NT2/D1 (cell line): ENCODE measurements at regions not wholly inside any gene's neighbourhood (a gene's known extent, or its start where the extent isn't known, plus 50 kb on each side); places are given as distances from the start of the nearest gene placed in this dataset.

Experiments used
- SUZ12 ChIP-seq: IDR thresholded peaks from 2 replicates; pipeline ENCODE4 v1.6.1; 2011; ENCODE audit not compliant: insufficient read length, insufficient read depth; ENCODE audit errors: extremely low read depth
- YY1 ChIP-seq: IDR thresholded peaks from 2 replicates; pipeline ENCODE4 v1.6.1; 2011; ENCODE audit not compliant: insufficient read length, insufficient read depth

DNA sequence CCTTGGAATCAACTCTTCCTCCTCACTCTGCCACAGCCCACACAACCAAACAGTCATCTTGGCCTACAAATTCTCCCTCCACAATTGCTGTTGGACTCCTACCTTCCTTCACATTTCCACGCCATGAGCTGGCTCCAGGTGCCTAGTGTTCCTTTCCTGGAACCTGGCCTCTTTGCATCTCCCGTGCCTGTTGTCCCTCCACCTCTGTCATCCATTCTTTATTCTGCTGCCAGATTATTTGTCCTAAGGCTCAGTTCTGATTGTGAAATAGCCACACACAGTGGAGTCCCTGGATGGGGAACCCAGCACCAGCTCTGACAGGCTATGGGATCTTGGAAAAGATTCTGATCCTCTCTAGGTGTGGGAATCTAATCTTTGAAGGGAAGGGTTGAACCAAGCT lies 109.1 kb upstream of the ANKH start:
- TF ChIP-seq YY1 (no peak), SUZ12 (no peak)
